ENCODE measurements at regions not wholly inside any gene's neighbourhood (a gene's known extent, or its start where the extent isn't known, plus 50 kb on each side); places are given as distances from the start of the nearest gene placed in this dataset.

DNA sequence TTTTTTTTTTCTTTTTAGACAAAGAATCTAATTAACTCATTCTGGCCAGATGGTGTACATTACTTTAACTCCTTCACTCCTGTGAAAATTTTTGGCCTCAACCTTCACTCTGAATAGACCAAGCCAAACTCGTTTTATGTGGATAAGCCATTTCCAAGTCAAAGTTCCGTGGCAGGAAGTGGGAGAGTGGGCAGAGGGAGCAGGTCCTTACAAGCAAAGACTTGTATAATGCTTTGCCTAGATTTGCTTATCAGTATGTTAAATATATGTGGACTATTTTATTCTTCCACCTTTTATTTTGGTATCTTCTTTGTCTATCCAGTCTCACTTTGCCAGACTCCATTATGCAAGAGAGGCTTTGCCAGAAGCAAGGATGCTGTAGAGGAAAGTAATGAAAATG is 178.1 kb upstream of the TNP1 start:
- TF ChIP-seq, protein P1, sequence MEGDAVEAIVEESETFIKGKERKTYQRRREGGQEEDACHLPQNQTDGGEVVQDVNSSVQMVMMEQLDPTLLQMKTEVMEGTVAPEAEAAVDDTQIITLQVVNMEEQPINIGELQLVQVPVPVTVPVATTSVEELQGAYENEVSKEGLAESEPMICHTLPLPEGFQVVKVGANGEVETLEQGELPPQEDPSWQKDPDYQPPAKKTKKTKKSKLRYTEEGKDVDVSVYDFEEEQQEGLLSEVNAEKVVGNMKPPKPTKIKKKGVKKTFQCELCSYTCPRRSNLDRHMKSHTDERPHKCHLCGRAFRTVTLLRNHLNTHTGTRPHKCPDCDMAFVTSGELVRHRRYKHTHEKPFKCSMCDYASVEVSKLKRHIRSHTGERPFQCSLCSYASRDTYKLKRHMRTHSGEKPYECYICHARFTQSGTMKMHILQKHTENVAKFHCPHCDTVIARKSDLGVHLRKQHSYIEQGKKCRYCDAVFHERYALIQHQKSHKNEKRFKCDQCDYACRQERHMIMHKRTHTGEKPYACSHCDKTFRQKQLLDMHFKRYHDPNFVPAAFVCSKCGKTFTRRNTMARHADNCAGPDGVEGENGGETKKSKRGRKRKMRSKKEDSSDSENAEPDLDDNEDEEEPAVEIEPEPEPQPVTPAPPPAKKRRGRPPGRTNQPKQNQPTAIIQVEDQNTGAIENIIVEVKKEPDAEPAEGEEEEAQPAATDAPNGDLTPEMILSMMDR (IDR thresholded peaks at IDR 0.05): no peak
- TF ChIP-seq EP300 (IDR thresholded peaks at IDR 0.05): no peak
